ENCODE measurements at regions not wholly inside any gene's neighbourhood (a gene's known extent, or its start where the extent isn't known, plus 50 kb on each side); places are given as distances from the start of the nearest gene placed in this dataset.

GRCh38 chr18:10027031-10027430, 113.2 kb downstream of the VAPA start:
- Histone ChIP-seq H2AFZ (ENCODE audit: low read depth, low read length) (no peak overlapping the region), H3K9me2 (ENCODE audit: insufficient read depth, low read length) (no peaks in the 10 kb centered on the region), H3K9me3 (ENCODE audit: low read length) (no peaks in the 10 kb centered on the region), H3K79me2 (replicated peaks; ENCODE audit: insufficient read depth, low read length) (no peaks in the 10 kb centered on the region), H3K36me3 (ENCODE audit: insufficient read depth, low read length) (no peaks in the 10 kb centered on the region), H3K27me3 (ENCODE audit: insufficient read depth, low read depth, low read length) (no peaks in the 10 kb centered on the region), H3K27ac (ENCODE audit: low read length) (no peak overlapping the region), H3K9ac (ENCODE audit: low read length) (no peak overlapping the region), H3K4me2 (ENCODE audit: low read length) (no peak overlapping the region), H4K20me1 (ENCODE audit: insufficient read depth) (no peaks in the 10 kb centered on the region), H3K4me3 (ENCODE audit: low read length) (no peak overlapping the region), H3F3A (ENCODE audit: insufficient read depth, low read length, poor library complexity, severe bottlenecking) (no peaks in the 10 kb centered on the region)
- TF ChIP-seq POLR2AphosphoS5 (IDR thresholded peaks at IDR 0.05) (no peak), CTCF (IDR thresholded peaks at IDR 0.05; ENCODE audit: poor library complexity, severe bottlenecking) (no peak), MXI1 (conservative IDR thresholded peaks at IDR 0.05; ENCODE audit: poor library complexity, severe bottlenecking) (no peak)

- no peak overlapping the region for H3K27ac ChIP-seq (ENCODE audit: low read length)
- no peak overlapping the region for H2AFZ ChIP-seq (ENCODE audit: low read depth, low read length)
- no peaks in the 10 kb centered on the region for H3K27me3 ChIP-seq (ENCODE audit: insufficient read depth, low read depth, low read length)
- TF ChIP-seq CTCF (IDR thresholded peaks at IDR 0.05; ENCODE audit: poor library complexity, severe bottlenecking) (no peak), SMC3 (conservative IDR thresholded peaks at IDR 0.05; ENCODE audit: poor library complexity) (no peak), POLR2AphosphoS5 (IDR thresholded peaks at IDR 0.05) (no peak)
- H3K4me2 ChIP-seq (ENCODE audit: low read length): no peak overlapping the region
- H3K9me3 ChIP-seq (ENCODE audit: low read length): no peaks in the 10 kb centered on the region
- no peaks in the 10 kb centered on the region for H3F3A ChIP-seq (ENCODE audit: insufficient read depth, low read length, poor library complexity, severe bottlenecking)
- H3K36me3 ChIP-seq (ENCODE audit: insufficient read depth, low read length): no peaks in the 10 kb centered on the region
- no peak overlapping the region for H3K4me3 ChIP-seq (ENCODE audit: low read length)
- no peak overlapping the region for H3K9ac ChIP-seq (ENCODE audit: low read length)
- H3K79me2 ChIP-seq (replicated peaks; ENCODE audit: insufficient read depth, low read length): no peaks in the 10 kb centered on the region
- no peaks in the 10 kb centered on the region for H3K9me2 ChIP-seq (ENCODE audit: insufficient read depth, low read length)
- H4K20me1 ChIP-seq (ENCODE audit: insufficient read depth): no peaks in the 10 kb centered on the region
Observed at GRCh38 chr18:10027461-10027860, 113.6 kb downstream of the VAPA start.

- Histone ChIP-seq H4K20me1 (ENCODE audit: insufficient read depth) (no peaks in the 10 kb centered on the region), H3F3A (ENCODE audit: insufficient read depth, low read length, poor library complexity, severe bottlenecking) (no peaks in the 10 kb centered on the region), H3K9me2 (ENCODE audit: insufficient read depth, low read length) (no peaks in the 10 kb centered on the region), H3K9ac (ENCODE audit: low read length) (no peak overlapping the region), H3K36me3 (ENCODE audit: insufficient read depth, low read length) (no peaks in the 10 kb centered on the region), H3K27ac (ENCODE audit: low read length) (no peak overlapping the region), H3K79me2 (replicated peaks; ENCODE audit: insufficient read depth, low read length) (no peaks in the 10 kb centered on the region), H3K27me3 (ENCODE audit: insufficient read depth, low read depth, low read length) (no peaks in the 10 kb centered on the region), H3K4me2 (ENCODE audit: low read length) (no peak overlapping the region), H3K9me3 (ENCODE audit: low read length) (no peaks in the 10 kb centered on the region), H3K4me3 (ENCODE audit: low read length) (no peak overlapping the region), H2AFZ (ENCODE audit: low read depth, low read length) (no peak overlapping the region)
- no peak for TF ChIP-seq TAF1 (IDR thresholded peaks at IDR 0.05; ENCODE audit: low read depth)
- no peak for TF ChIP-seq POLR2AphosphoS5 (IDR thresholded peaks at IDR 0.05)
- TF ChIP-seq MXI1 (conservative IDR thresholded peaks at IDR 0.05; ENCODE audit: poor library complexity, severe bottlenecking): no peak
- no peak for TF ChIP-seq RAD21 (conservative IDR thresholded peaks at IDR 0.05)
- TF ChIP-seq EP300 (conservative IDR thresholded peaks at IDR 0.05; ENCODE audit: poor library complexity, severe bottlenecking): no peak
- no peak for TF ChIP-seq REST (IDR thresholded peaks at IDR 0.05; ENCODE audit: borderline replicate concordance)
- no peak for TF ChIP-seq CTCF (IDR thresholded peaks at IDR 0.05; ENCODE audit: poor library complexity, severe bottlenecking)
- TF ChIP-seq EZH2 (IDR thresholded peaks at IDR 0.05; ENCODE audit: borderline replicate concordance, insufficient read depth, low read length, poor library complexity, severe bottlenecking): no peak
- no peak for TF ChIP-seq SMC3 (conservative IDR thresholded peaks at IDR 0.05; ENCODE audit: poor library complexity)
Observed at GRCh38 chr18:10029711-10030110, 115.9 kb downstream of the VAPA start.
